GM23248 (cell line): ENCODE measurements at regions not wholly inside any gene's neighbourhood (a gene's known extent, or its start where the extent isn't known, plus 50 kb on each side); places are given as distances from the start of the nearest gene placed in this dataset.

Source experiments
- DNase-seq: peaks from one replicate; pipeline ENCODE4 v3.0.0-alpha.2; 2015
- H2AFZ ChIP-seq: fragments of 200-600 bp; sonication (generic); 2 replicates; pipeline ENCODE4 v1.6.1; 2016; ENCODE audit warnings: antibody characterized with exemption
- H3F3A ChIP-seq: fragments of 200-600 bp; sonication (generic); 2 replicates; pipeline ENCODE4 v1.6.1; 2016; ENCODE audit warnings: mild to moderate bottlenecking, antibody characterized with exemption, mixed run types; ENCODE audit not compliant: insufficient read depth
- H3K27ac ChIP-seq: fragments of 200-600 bp; sonication (generic); 2 replicates; pipeline ENCODE4 v1.5.1; 2016; ENCODE audit warnings: mild to moderate bottlenecking
- H3K27me3 ChIP-seq: fragments of 200-600 bp; sonication (generic); replicated peaks from 2 replicates; pipeline ENCODE4 v1.6.1; 2016; ENCODE audit warnings: mild to moderate bottlenecking; ENCODE audit not compliant: insufficient read depth
- H3K36me3 ChIP-seq: fragments of 200-600 bp; sonication (generic); 2 replicates; pipeline ENCODE4 v1.6.1; 2016; ENCODE audit warnings: low read depth, mild to moderate bottlenecking
- H3K4me1 ChIP-seq: fragments of 200-600 bp; sonication (generic); 2 replicates; pipeline ENCODE4 v1.6.1; 2016; ENCODE audit warnings: mild to moderate bottlenecking; ENCODE audit not compliant: insufficient read depth
- H3K4me2 ChIP-seq: fragments of 200-600 bp; sonication (generic); one replicate; pipeline ENCODE4 v1.6.1; 2016; ENCODE audit warnings: mild to moderate bottlenecking; ENCODE audit not compliant: unreplicated experiment
- H3K4me3 ChIP-seq: fragments of 200-600 bp; sonication (generic); 2 replicates; pipeline ENCODE4 v1.5.1; 2016; ENCODE audit warnings: mild to moderate bottlenecking
- H3K79me2 ChIP-seq: fragments of 200-600 bp; sonication (generic); 2 replicates; pipeline ENCODE4 v1.6.1; 2016; ENCODE audit warnings: mild to moderate bottlenecking; ENCODE audit not compliant: insufficient read depth
- H3K9ac ChIP-seq: fragments of 200-600 bp; sonication (generic); 2 replicates; pipeline ENCODE4 v1.6.1; 2016; ENCODE audit warnings: mild to moderate bottlenecking
- H3K9me2 ChIP-seq: fragments of 200-600 bp; sonication (generic); 2 replicates; pipeline ENCODE4 v1.6.1; 2016; ENCODE audit warnings: mixed run types, mild to moderate bottlenecking, moderate library complexity; ENCODE audit not compliant: insufficient read depth
- H3K9me3 ChIP-seq: fragments of 200-600 bp; sonication (generic); one replicate; pipeline ENCODE4 v1.6.1; 2017; ENCODE audit warnings: low read depth
- H4K20me1 ChIP-seq: fragments of 200-600 bp; sonication (generic); 2 replicates; pipeline ENCODE4 v1.6.0; 2016; ENCODE audit not compliant: insufficient read depth
- EZH2 ChIP-seq: fragments of 200-600 bp; sonication (generic); IDR thresholded peaks from 2 replicates; pipeline ENCODE4 v1.6.1; 2018; ENCODE audit warnings: antibody characterized with exemption, mild to moderate bottlenecking; ENCODE audit not compliant: insufficient read depth, poor library complexity, severe bottlenecking
- EZH2phosphoT487 ChIP-seq: fragments of 200-600 bp; sonication (generic); IDR thresholded peaks from 2 replicates; pipeline ENCODE4 v1.6.1; 2018; ENCODE audit warnings: antibody characterized with exemption, moderate library complexity, mild to moderate bottlenecking, low read depth; ENCODE audit not compliant: insufficient read depth
- WGBS, 2 experiments: methylation state at CpG; one replicate each; pipeline ENCODE4 v1.1.6; 2015 to 2017; ENCODE audit warnings: low lambda C conversion rate in 2 of 2, low coverage in 1 of 2; ENCODE audit errors: missing lambda C conversion rate in 2 of 2; 5-methylcytosine and 5-hydroxymethylcytosine counted together
- in situ Hi-C: fragments of 300-500 bp; cut with MboI; formaldehyde crosslinking; loops from 2 replicates; pipeline ENCODE4 v1.15.0; 2020

DNA sequence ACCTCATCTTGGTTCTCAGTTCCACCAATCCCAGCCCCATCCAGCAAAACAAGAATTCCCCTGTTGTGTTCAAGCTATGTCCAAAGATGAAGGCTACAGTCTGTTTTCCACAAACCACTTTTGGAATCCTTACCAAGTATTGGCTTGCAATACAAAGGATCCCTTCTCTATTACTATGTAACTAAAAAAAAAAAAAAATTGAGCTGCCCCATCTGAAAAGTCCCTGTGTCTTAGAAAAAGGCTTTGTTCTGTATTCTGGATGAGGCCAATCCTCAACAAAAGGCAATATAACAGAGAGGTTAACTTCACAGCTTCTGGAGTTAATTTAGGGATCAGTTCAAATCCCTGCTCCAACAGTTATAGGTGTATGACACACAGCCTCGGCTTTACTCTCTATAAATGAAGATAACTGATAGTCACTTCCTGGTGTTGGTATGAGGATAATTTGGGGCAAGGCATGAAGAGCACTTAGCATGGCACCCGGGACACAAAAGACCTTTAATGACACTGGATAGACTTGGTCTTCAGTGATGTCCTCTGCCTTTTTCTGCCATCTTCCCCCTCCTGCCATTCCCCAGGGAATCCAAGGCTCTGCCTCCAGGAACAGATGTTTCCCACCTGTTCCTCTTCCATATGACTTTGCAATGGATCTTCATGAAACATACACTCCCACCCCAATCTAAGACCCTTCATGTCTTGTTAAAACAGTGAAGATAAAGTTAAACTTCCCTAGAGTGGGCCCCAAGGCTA is 61.2 kb upstream of the ATL2 start:
- Histone ChIP-seq H4K20me1 (no peaks in the 10 kb centered on the region), H3K27me3 (peaks cover 65% of the 10 kb centered on the region)
- 50 to 66% methylated on average over 2 of the region's 2 CpGs for WGBS, 2 experiments

DNA sequence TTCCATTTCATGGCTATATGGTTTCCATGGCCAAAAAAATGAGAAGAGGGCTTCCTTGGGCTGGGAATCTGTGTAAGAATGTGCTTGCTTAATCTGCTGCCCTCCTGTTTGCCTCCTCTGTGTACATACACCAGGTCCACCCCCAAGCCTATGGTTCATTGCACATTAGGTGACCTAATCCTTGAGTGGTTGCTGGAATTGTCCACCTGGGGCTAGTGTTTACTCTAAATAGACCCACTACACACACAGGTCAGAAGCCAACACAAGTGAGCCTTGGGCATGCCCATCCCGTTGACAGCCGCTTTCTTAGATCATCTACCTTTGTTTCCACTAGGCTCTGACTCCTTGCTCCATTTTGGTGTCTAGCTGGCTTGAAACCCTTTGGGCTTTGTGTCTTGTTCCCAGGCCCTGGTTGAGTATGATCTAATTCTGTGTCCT is 59.2 kb upstream of the ATL2 start:
- DNase-seq = no peak
- WGBS, 2 experiments = 76 to 81% methylated on average over 2 of the region's 2 CpGs
- Histone ChIP-seq H2AFZ (no peak overlapping the region), H4K20me1 (no peaks in the 10 kb centered on the region), H3K27me3 (peaks cover 44% of the 10 kb centered on the region), H3K79me2 (no peaks in the 10 kb centered on the region), H3K4me1 (no peaks in the 10 kb centered on the region), H3F3A (no peaks in the 10 kb centered on the region), H3K9me2 (no peaks in the 10 kb centered on the region), H3K27ac (no peak overlapping the region), H3K9me3 (no peaks in the 10 kb centered on the region), H3K4me2 (no peak overlapping the region), H3K36me3 (no peaks in the 10 kb centered on the region), H3K9ac (no peak overlapping the region), H3K4me3 (no peak overlapping the region)
- in situ Hi-C loops = no loop called here
- TF ChIP-seq EZH2 (no peak), EZH2phosphoT487 (no peak)

More for the DNA sequence above, 61.2 kb upstream of the ATL2 start:
- no peak overlapping the region for H3K4me2 ChIP-seq
- no peaks in the 10 kb centered on the region for H3K36me3 ChIP-seq
- H3K9ac ChIP-seq = no peak overlapping the region
- no peaks in the 10 kb centered on the region for H3K9me3 ChIP-seq
- H3K27ac ChIP-seq = no peak overlapping the region
- H3F3A ChIP-seq = peaks cover 6% of the 10 kb centered on the region; the same call in 1 of the 2 replicates
- in situ Hi-C loops = no loop called here
- no peaks in the 10 kb centered on the region for H3K79me2 ChIP-seq
- no peak overlapping the region for H2AFZ ChIP-seq
- no peak overlapping the region for H3K4me3 ChIP-seq
- H3K9me2 ChIP-seq = no peaks in the 10 kb centered on the region
- no peak for DNase-seq
- no peaks in the 10 kb centered on the region for H3K4me1 ChIP-seq
- TF ChIP-seq EZH2phosphoT487 (no peak), EZH2 (no peak)

GRCh38 chr2:38435775-38436174 is 58.7 kb upstream of the ATL2 start:
- H2AFZ ChIP-seq = no peak overlapping the region
- no peaks in the 10 kb centered on the region for H3K9me3 ChIP-seq
- DNase-seq = no peak
- no peaks in the 10 kb centered on the region for H3F3A ChIP-seq
- 65 to 72% methylated on average over 2 of the region's 2 CpGs for WGBS, 2 experiments
- in situ Hi-C loops = no loop called here
- no peak overlapping the region for H3K27ac ChIP-seq
- no peak overlapping the region for H3K4me2 ChIP-seq
- H4K20me1 ChIP-seq = no peaks in the 10 kb centered on the region
- no peaks in the 10 kb centered on the region for H3K36me3 ChIP-seq
- H3K27me3 ChIP-seq = peaks cover 40% of the 10 kb centered on the region
- H3K9ac ChIP-seq = no peak overlapping the region
- H3K4me3 ChIP-seq = no peak overlapping the region
- H3K9me2 ChIP-seq = no peaks in the 10 kb centered on the region
- H3K79me2 ChIP-seq = no peaks in the 10 kb centered on the region
- no peaks in the 10 kb centered on the region for H3K4me1 ChIP-seq
- no peak for TF ChIP-seq EZH2

GRCh38 chr2:38434595-38434994 is 57.5 kb upstream of the ATL2 start:
- Histone ChIP-seq H3F3A (no peaks in the 10 kb centered on the region), H3K4me3 (no peak overlapping the region), H3K27ac (no peak overlapping the region), H3K4me1 (no peaks in the 10 kb centered on the region), H3K4me2 (no peak overlapping the region), H3K9me3 (no peaks in the 10 kb centered on the region), H3K27me3 (peaks cover 39% of the 10 kb centered on the region), H3K9ac (no peak overlapping the region), H3K9me2 (no peaks in the 10 kb centered on the region), H3K36me3 (no peaks in the 10 kb centered on the region), H3K79me2 (no peaks in the 10 kb centered on the region), H2AFZ (no peak overlapping the region), H4K20me1 (no peaks in the 10 kb centered on the region)
- no peak for DNase-seq
- TF ChIP-seq EZH2phosphoT487 = no peak
- TF ChIP-seq EZH2 = no peak
- in situ Hi-C loops = no loop called here

DNA sequence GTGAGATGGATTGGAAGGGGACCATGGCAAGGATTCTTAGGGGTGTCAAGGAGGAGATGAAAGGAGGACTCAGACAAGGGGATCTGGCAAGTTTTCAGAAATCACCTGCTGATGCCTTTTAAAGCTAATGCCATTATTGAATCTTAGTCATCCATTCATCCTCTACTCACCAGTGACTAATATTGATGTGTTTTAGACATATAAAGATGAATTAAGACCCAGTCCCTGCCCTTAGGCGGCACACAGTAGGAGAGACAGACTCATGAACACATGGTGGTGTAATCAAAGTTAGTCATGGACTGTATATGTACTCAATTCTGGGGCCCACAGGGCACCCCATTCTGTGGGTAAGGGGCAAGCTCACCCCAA is 56.5 kb upstream of the ATL2 start:
- Histone ChIP-seq H3K9me2 (no peaks in the 10 kb centered on the region), H3K27ac (no peak overlapping the region), H3F3A (no peaks in the 10 kb centered on the region), H4K20me1 (no peaks in the 10 kb centered on the region), H3K9me3 (no peaks in the 10 kb centered on the region), H3K79me2 (no peaks in the 10 kb centered on the region), H3K36me3 (no peaks in the 10 kb centered on the region), H2AFZ (no peak overlapping the region), H3K4me2 (no peak overlapping the region), H3K4me1 (no peaks in the 10 kb centered on the region), H3K27me3 (peaks cover 29% of the 10 kb centered on the region), H3K4me3 (no peak overlapping the region), H3K9ac (no peak overlapping the region)
- TF ChIP-seq EZH2phosphoT487 (no peak), EZH2 (no peak)
- DNase-seq = no peak
- in situ Hi-C loops = no loop called here
- 60 to 84% methylated on average over 1 of the region's 1 CpG for WGBS, 2 experiments
